HG03378 (cell line): ENCODE measurements at regions not wholly inside any gene's neighbourhood (a gene's known extent, or its start where the extent isn't known, plus 50 kb on each side); places are given as distances from the start of the nearest gene placed in this dataset.
"Not testable (repeated sequence)": the region's sequence is repeated elsewhere in the genome, so short reads cannot be mapped to it uniquely, and the experiment has no call there.

Experiments
- ATAC-seq: cut with Tn5 transposase; IDR thresholded peaks from one replicate; pipeline ENCODE4 v1.9.1; 2021; ENCODE audit warnings: mild to moderate bottlenecking, moderate library complexity; ENCODE audit not compliant: unreplicated experiment

DNA sequence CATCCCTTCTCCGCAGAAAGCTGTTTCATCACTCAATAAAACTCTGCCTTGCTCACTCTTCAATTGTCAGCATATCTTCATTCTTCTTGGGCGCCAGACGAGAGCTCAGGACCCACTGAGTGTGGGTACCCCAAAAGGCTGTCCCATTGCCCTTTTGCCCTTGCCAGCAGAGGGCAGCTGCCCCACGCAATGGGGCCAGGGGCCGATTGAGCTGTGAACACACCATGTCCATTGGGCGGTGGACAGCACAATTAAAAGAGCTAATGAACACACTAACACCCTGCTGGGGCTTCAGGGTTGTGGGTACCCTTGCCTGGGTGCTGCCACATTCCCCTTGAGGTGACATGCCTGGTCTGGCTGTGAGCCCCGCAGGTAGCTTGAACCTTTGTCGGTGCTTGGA lies 487.2 kb upstream of the NUDT12 start:
- no peak for ATAC-seq

GRCh38 chr5:104048231-104048630 lies 485.6 kb upstream of the NUDT12 start:
- no peak for ATAC-seq

- no peak for ATAC-seq
Measured at GRCh38 chr5:104045987-104046386, 483.4 kb upstream of the NUDT12 start.

DNA sequence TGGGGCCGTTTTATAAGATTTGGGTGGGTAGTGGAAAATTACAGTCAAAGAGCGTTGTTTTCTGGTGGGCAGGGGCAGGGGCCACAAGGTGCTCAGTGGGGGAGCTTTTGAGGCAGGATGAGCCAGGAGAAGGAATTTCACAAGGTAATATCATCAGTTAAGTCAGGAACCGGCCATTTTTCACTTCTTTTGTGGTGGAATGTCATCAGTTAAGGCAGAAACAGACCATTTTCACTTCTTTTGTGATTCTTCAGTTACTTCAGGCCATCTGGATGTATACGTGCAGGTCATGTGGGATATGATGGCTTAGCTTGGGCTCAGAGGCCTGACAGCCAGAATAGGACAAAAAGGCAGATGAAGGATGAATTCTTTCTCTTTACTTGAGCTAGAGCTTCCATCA lies 477.3 kb upstream of the NUDT12 start:
- not testable (repeated sequence) for ATAC-seq

DNA sequence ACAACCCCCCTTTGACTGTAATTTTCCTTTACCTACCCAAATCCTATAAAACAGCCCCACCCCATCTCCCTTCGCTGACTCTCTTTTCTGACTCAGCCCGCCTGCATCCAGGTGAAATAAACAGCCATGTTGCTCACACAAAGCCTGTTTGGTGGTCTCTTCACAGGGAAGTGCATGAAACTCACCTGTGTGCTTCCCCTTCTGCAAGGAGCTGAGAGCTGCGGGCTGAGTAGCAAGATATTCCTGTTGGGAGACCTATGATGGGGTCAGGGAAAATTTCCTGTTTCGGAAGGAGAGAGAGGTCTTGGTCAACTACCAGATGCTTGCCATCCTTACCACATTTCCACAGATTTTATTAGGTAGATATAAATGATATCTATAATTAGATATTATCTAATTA lies 474.5 kb upstream of the NUDT12 start:
- not testable (repeated sequence) for ATAC-seq

- ATAC-seq = not testable (repeated sequence)
Measured at GRCh38 chr5:104033186-104033585, 470.6 kb upstream of the NUDT12 start.

GRCh38 chr5:104024538-104024937 lies 461.9 kb upstream of the NUDT12 start:
- ATAC-seq = no peak

GRCh38 chr5:104023739-104024138 lies 461.1 kb upstream of the NUDT12 start:
- ATAC-seq = no peak

DNA sequence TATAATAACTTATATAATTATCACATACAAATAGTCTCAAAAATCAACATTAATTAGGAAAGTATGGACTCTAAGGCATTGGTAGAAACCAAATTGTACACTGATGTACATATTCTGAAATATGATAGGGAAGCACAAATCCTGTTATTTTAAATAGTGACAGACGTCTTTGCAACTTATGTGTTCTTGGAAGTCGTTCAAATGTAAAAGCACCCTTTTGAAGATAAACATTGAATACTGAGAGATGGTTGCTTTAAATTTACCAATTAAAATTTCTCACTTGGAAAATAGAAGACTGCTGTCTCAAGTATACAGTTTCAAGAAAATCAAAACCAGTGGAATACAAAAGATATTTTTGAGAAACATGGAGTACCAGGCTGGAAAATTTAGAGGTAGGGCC lies 457.4 kb upstream of the NUDT12 start:
- no peak for ATAC-seq

- no peak for ATAC-seq
Measured at GRCh38 chr5:104018299-104018698, 455.7 kb upstream of the NUDT12 start.

DNA sequence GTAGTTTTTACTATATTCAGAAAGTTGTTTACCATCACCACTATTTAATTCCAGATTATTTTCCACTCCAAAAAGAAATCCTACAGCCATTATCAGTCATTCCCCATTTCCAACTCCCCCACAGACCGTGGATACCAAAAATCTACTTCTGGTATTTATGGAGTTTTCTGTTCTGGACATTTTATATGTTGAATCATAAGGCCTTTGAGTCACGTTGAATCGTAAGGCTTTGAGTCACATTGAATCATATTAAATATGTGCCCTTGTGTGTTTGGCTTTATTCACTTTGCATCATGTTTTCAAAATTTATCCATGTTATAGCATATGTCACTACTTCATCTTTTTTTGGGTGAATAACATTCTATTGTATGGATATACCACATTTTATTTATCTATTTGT lies 454.1 kb upstream of the NUDT12 start:
- no peak for ATAC-seq

- ATAC-seq = no peak
Measured at GRCh38 chr5:104015765-104016164, 453.2 kb upstream of the NUDT12 start.

DNA sequence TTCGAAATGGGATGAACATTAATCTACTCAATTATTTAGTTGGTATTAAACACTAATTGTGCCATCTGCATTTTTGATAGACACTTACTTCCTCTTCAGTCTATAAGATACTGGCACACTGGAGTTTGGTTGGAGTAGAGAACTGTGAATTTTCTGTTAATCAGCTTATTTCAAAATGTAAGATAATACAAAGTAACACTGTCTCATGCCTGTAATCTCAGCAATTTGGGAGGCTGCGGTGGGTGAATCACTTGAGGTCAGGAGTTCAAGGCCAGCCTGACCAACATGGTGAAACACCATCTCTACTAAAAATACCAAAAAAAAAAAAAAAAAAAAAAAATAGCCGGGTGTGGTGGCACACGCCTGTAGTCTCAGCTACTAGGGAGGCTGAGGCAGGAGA lies 440.2 kb upstream of the NUDT12 start:
- not testable (repeated sequence) for ATAC-seq

DNA sequence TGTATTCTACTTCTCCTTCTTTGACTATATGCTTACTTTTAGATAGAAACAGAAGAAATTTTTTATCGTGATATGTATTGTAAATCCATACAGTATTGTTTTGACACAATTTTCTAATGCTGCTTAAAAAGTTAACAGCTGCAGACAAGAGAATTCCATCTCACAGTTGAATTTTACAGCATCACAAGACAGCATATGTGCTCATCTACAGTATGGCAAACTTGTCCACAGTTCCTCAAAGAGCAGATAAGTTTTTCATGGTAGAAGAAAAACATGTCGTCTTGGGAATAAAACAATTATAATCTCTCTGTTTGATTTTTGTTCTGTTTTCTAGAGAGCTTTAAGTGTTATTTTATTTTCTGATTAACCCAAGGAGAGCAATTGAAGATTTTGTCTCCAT lies 438.5 kb upstream of the NUDT12 start:
- ATAC-seq = no peak

- no peak for ATAC-seq
Measured at GRCh38 chr5:103993031-103993430, 430.4 kb upstream of the NUDT12 start.

DNA sequence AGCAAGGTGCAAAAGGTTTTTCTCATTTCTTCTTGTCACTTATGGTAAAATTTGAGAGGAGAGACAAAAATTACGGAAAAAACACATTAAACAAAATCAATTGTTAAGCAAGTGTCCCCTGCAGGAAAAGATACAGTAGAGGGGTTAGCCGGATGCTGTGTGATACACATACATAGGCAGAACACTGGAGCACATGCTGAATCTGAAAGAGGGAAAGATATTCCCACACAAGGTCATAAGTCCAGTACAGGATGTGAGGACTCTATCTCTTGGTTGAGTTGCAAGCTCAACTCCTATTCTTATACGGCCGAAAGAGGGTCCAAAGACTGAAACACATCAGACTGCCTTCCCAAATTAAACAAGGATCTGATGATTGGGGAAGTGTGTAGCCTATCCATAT lies 427.5 kb upstream of the NUDT12 start:
- ATAC-seq = no peak

DNA sequence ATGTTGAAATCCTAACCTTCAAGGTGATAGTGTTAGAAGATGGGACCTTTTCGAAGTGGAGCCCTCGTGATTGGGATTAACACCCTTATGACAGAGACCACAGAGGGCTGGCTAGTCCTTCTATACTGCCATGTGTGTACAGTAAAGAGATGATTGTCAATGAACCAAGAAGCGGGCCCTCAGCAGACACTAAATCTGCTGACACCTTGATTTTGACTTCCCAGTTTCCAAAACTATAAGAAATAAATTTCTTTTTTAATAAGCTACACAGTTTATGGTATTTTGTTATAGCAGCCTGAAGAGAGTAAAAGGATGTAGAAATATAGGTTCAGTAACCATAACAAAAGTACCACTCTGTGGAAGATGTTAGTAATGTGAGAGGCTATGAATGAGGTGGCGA lies 419.0 kb upstream of the NUDT12 start:
- ATAC-seq = no peak

DNA sequence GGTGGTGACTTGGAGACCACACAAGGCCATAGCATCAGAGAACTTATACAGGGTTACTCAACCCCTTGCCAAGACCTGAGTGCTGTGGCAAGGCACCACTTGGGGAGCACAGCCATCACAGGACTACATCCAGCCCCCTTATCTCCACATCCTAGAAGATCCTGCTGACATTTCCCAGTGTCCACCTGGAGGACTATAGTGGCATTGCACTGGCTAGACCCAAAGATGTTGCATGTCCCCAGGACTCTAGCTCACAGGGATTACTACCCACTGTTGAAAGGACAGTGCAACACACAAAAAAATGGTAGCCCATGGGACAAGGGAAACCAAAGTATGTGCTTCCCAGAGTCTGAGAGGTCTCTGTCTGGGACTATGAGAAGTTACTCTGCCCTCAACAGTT lies 411.1 kb upstream of the NUDT12 start:
- ATAC-seq = no peak

DNA sequence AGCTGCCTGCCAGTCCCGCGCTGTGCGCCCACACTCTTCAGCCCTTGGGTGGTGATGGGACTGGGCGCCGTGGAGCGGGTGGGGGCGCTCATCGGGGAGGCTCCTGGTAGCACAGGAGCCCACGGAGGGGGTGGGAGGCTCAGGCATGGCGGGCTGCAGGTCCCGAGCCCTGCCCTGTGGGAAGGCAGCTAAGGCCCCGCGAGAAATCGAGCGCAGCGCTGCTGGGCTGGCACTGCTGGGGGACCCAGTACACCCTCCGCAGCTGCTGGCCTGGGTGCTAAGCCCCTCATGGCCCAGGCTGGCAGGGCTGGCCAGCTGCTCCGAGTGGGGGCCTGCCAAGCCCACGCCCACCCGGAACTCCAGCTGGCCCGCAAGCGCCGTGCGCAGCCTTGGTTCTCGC lies 403.7 kb upstream of the NUDT12 start:
- not testable (repeated sequence) for ATAC-seq

DNA sequence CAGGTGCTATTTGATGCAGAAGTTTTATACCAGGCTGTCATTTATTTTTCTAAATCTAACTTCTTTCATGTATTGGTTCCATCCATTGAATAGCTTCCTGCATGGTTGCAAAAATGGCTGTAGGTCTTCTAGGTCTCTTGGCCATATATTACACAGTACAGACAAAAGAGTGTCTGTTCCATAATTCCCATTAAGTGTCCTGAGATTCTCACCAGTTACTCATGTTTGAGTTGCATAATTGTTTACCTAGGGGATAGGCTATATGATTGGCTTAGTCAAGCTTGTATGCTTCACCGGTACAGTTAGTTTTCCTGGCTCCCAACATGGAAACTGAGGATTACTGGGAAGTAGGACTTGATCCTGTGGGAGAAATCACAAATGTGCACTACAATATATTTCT lies 399.4 kb upstream of the NUDT12 start:
- ATAC-seq = no peak

DNA sequence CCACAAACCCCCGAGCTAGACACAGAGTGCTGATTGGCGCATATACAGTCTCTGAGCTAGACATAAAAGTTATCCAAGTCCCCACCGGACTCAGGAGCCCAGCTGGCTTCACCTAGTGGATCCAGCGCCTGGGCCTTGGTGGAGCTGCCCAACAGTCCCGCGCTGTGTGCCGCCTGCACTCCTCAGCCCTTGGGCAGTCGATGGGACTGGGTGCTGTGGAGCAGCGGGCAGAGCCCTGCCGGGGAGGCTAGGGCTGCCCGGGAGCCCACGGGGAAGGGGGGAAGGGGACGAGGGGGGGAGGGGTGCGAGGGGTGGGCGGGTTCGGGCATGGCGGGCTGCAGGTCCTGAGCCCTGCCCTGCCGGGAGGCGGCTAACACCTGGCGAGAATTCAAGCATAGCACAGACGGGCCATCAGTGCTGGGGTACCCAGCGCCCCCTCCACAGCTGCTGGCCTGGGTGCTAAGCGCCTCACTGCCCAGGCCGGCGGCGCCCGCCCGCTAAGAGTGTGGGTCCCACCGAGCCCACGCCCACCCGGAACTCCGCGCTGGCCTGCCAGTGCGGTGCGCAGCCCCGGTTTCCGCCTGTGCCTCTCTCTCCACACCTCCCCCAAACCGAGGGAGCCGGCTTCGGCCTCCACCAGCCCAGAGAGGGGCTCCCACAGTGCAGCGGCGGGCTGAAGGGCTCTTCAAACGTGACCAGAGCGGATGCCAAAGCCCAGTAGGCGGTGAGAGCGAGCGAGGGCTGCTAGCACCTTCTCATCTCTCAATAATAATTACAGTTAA lies 391.2 kb upstream of the NUDT12 start:
- ATAC-seq = no peak

DNA sequence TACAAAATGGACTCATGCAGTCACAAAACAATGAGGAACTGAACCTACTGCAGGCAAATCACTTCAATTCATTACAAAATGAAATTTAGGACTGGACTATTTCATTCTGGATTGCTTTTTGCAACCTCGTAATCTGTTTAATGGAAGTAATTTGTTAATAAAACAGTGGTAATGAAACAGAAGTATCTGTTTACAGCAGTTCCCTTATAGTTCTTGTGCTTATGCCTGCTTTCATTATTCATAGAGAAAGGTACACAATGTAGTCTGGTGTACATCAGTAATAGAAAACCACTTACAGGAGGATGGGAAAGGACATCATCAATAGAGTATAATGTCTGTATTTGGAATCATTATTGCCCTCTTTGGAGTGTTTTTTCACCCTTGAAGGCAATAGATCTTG lies 389.2 kb upstream of the NUDT12 start:
- ATAC-seq = no peak

DNA sequence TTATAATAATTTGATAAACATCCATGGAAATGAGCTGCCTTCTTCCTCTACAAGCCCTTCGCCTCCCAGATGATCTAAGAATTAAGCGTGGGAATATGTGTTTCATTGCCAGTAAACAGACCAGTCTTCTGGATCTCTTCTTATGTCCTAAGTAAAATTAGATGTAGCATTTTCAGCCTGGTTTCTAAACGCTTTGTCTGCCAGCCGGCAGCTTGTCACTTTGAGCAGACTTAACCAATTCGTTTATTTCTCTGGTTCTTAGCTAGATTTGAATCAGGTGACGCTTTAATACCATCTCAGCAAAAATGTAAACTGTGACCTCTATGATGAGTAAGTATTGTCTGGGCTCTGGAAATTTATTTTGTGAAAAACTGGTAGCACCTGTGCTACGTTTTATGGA lies 380.6 kb upstream of the NUDT12 start:
- no peak for ATAC-seq
